Stomach (tissue), 8 donors: ENCODE measurements at regions not wholly inside any gene's neighbourhood (a gene's known extent, or its start where the extent isn't known, plus 50 kb on each side); places are given as distances from the start of the nearest gene placed in this dataset.

Experiments
- DNase-seq, 2 donors: peaks; one replicate each; pipeline versions ENCODE4 v3.0.0 to v3.0.0-alpha.2; 2013 to 2019
- H3K27ac ChIP-seq, 5 donors: fragments of 200-600 bp in 4 of 5; sonication (generic) in 4 of 5; one replicate each; pipeline ENCODE4 v1.5.1; 2013 to 2019; ENCODE audit warnings: mild to moderate bottlenecking in 1 of 5, moderate library complexity in 1 of 5
- H3K27me3 ChIP-seq, 3 donors: fragments of 200-600 bp; sonication (generic); one replicate each; pipeline ENCODE4 v1.5.1; 2017 to 2019; ENCODE audit warnings: mixed run types in 1 of 3
- H3K36me3 ChIP-seq, 4 donors: fragments of 200-600 bp; sonication (generic); 1 replicate in 3 of 4; 2 replicates in 1 of 4; pipeline ENCODE4 v1.5.1; 2016 to 2019
- H3K4me1 ChIP-seq, 4 donors: fragments of 200-600 bp; sonication (generic); one replicate each; pipeline ENCODE4 v1.5.1; 2016 to 2019
- H3K4me3 ChIP-seq, 4 donors: fragments of 200-600 bp; sonication (generic) in 3 of 4; one replicate each; pipeline ENCODE4 v1.5.1; 2016 to 2019; ENCODE audit warnings: mild to moderate bottlenecking in 1 of 4
- H3K9me3 ChIP-seq, 4 donors: fragments of 200-600 bp; sonication (generic); one replicate each; pipeline ENCODE4 v1.5.1; 2016 to 2019
- CTCF ChIP-seq, 7 experiments: fragments of 450-650 bp in 4 of 7; fragments of 200-600 bp in 3 of 7; sonication (generic) in 3 of 7; IDR thresholded peaks; one replicate each; pipeline ENCODE4 v1.5.1; 2016 to 2019; ENCODE audit warnings: antibody characterized with exemption in 7 of 7, control low read depth in 2 of 7, mild to moderate bottlenecking in 1 of 7
- EP300 ChIP-seq: sonication (generic); formaldehyde crosslinking; IDR thresholded peaks from one replicate; pipeline ENCODE4 v1.6.1; 2017; ENCODE audit warnings: antibody characterized with exemption
- POLR2A ChIP-seq, 4 donors: fragments of 450-650 bp; IDR thresholded peaks; one replicate each; pipeline ENCODE4 v1.6.1; 2016; ENCODE audit warnings: antibody characterized with exemption in 4 of 4, control low read depth in 2 of 4, mild to moderate bottlenecking in 1 of 4, moderate library complexity in 1 of 4
- POLR2AphosphoS5 ChIP-seq, 3 donors: sonication (generic); formaldehyde crosslinking; IDR thresholded peaks; one replicate each; pipeline ENCODE4 v1.6.1; 2016; ENCODE audit warnings: antibody characterized with exemption in 3 of 3
- WGBS, 5 donors: extraction: QIAGEN DNeasy Blood & Tissue Kit in 3 of 5; methylation state at CpG; one replicate each; pipeline versions ENCODE4 v1.1.5 to v1.1.7; 2013 to 2018; 5-methylcytosine and 5-hydroxymethylcytosine counted together
- intact Hi-C: fragments of 100-400 bp; cut with DNase I; formaldehyde crosslinking; loops from one replicate; pipeline ENCODE4 v1.15.1; 2023; ENCODE audit warnings: low total_unique reads
- donor health status: healthy with polysubstance abuse.
- donor health status: Bipolar disorder and iron deficiency.
- donor health status: healthy.

GRCh38 chr2:158732573-158733429 lies 62.3 kb upstream of the DAPL1 start:
- TF ChIP-seq EP300 (no peak), POLR2A (IDR thresholded peaks at IDR 0.05) (no peak)
- DNase-seq, result no peak
- intact Hi-C loops, result no loop called here
- H3K27me3 ChIP-seq, result no peaks in the 10 kb centered on the region
- no peak overlapping the region for H3K27ac ChIP-seq
- no peaks in the 10 kb centered on the region for H3K36me3 ChIP-seq
- WGBS, 5 donors, result 82 to 91% (median 87%) methylated on average over 5 of the region's 5 CpGs
- no peaks in the 10 kb centered on the region for H3K9me3 ChIP-seq
- H3K4me1 ChIP-seq, result no peaks in the 10 kb centered on the region
- no peak overlapping the region for H3K4me3 ChIP-seq

DNA sequence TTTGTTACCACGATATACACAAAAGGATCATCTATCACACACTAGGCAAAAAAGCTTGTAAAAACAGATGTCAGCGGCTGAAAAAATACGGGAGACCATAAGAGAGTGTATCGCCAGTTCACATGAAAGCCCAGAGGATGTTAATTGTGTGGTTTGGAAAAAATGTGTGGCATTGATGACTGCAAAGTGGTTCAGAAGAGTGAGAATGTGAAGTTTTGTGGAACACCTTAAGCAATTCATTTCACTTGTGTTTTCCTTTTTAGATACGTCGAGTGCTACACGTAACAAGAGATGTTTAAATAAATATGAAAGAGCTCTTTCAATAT lies 61.7 kb upstream of the DAPL1 start:
- WGBS, 5 donors, result 60 to 74% (median 71%) methylated on average over 7 of the region's 7 CpGs
- H3K27ac ChIP-seq, result no peak overlapping the region
- no peaks in the 10 kb centered on the region for H3K9me3 ChIP-seq
- H3K4me1 ChIP-seq, result no peaks in the 10 kb centered on the region
- no peaks in the 10 kb centered on the region for H3K27me3 ChIP-seq
- no peaks in the 10 kb centered on the region for H3K36me3 ChIP-seq
- DNase-seq, result no peak
- intact Hi-C loops, result no loop called here
- TF ChIP-seq POLR2A (IDR thresholded peaks at IDR 0.05), result no peak
- H3K4me3 ChIP-seq, result no peak overlapping the region

DNA sequence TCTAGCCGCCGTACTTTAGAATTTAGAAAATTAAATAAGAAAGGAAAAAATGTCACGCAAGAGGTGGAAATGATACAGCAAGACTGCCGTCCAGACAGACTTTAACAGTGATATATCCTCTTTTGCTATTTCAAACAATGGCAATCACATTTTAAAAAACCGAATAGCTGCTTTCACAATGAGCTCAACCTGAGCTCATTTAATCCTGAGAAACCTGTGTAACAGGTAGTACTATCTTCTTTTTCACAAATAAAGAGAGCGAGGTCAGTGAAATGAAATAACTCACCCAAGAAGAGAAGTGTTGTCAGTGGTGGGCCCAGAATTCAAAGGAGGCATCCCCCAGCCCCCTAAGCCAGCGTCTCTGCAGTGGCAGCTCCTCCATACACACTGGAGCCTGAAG lies 60.7 kb upstream of the DAPL1 start:
- H3K4me1 ChIP-seq, result no peaks in the 10 kb centered on the region
- H3K9me3 ChIP-seq, result no peaks in the 10 kb centered on the region
- H3K27me3 ChIP-seq, result no peaks in the 10 kb centered on the region
- TF ChIP-seq POLR2A (IDR thresholded peaks at IDR 0.05) (no peak), EP300 (no peak), POLR2AphosphoS5 (IDR thresholded peaks at IDR 0.05) (no peak), CTCF (IDR thresholded peaks at IDR 0.05) (no peak)
- intact Hi-C loops, result no loop called here
- H3K27ac ChIP-seq, result no peak overlapping the region
- 64 to 73% (median 69%) methylated on average over 7 of the region's 7 CpGs for WGBS, 5 donors
- no peaks in the 10 kb centered on the region for H3K36me3 ChIP-seq
- H3K4me3 ChIP-seq, result no peak overlapping the region
- no peak for DNase-seq

DNA sequence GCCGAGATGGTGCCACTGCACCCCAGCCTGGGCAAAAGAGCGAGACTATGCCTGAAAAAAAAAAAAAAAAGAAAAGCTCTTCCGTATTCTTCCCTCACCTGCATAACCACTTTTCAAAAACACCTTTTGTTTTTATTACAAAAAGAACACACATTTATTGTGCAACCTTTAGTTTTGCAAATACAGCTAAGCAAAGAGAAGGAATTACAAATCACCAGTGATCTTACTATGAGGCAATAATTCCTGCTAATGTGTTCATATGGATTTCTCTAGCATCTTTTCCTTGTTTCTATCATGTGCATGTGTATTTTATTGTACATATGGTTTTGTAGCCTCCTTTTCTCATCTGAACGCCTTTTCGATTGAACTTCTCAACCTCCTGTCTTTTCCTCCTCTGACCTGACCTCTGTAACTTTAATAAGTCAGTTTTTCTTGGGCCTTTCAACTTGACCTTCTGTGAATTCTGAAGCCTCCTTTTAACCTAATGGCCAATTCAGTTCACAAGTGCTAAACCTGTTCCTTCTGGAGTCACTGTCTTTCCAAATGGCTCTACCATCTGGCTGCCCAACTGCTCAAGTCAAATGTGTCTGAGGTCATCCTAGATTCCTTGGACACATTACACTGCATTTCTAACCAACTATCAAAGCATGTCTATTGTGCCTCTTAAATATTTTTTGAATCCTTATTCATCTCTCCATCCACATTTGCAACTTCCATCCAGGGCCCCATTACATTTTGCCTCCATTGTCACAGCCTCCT lies 59.1 kb upstream of the DAPL1 start:
- Histone ChIP-seq H3K27me3 (no peaks in the 10 kb centered on the region), H3K27ac (peak overlapping the region in 1 of 5 donors; percentile 54), H3K9me3 (no peaks in the 10 kb centered on the region), H3K4me3 (no peak overlapping the region), H3K36me3 (no peaks in the 10 kb centered on the region), H3K4me1 (no peaks in the 10 kb centered on the region)
- DNase-seq, result no peak
- 82 to 87% (median 83%) methylated on average over 5 of the region's 5 CpGs for WGBS, 5 donors
- TF ChIP-seq POLR2AphosphoS5 (IDR thresholded peaks at IDR 0.05), result no peak
- no peak for TF ChIP-seq EP300
- TF ChIP-seq CTCF (IDR thresholded peaks at IDR 0.05), result no peak
- TF ChIP-seq POLR2A (IDR thresholded peaks at IDR 0.05), result no peak
- intact Hi-C loops, result no loop called here

DNA sequence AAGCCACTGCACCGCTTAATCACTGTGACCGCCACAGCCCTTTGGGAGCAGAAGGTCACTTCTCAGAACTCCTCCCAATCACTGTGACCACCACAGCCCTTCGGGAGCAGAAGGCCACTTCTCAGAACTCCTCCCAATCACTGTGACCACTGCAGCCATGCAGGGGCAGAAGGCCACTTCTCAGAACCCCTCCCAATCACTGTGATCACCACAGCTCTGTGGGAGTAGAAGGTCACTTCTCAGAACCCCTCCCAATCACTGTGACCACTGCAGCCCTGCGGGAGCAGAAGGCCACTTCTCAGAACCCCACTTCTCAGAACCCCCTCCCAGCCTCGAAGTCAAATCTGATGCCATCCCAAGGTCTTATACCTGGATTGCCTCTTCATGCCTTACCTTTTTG lies 56.8 kb upstream of the DAPL1 start:
- Histone ChIP-seq H3K36me3 (no peaks in the 10 kb centered on the region), H3K4me3 (no peak overlapping the region), H3K27me3 (no peaks in the 10 kb centered on the region), H3K4me1 (no peaks in the 10 kb centered on the region), H3K9me3 (no peaks in the 10 kb centered on the region), H3K27ac (no peak overlapping the region)
- intact Hi-C loops, result no loop called here
- TF ChIP-seq EP300 (no peak), POLR2AphosphoS5 (IDR thresholded peaks at IDR 0.05) (no peak), POLR2A (IDR thresholded peaks at IDR 0.05) (no peak), CTCF (IDR thresholded peaks at IDR 0.05) (no peak)
- no peak for DNase-seq
- WGBS, 5 donors, result 79 to 87% (median 83%) methylated on average over 5 of the region's 5 CpGs
